Omental fat pad (tissue), 3 donors: ENCODE measurements at regions not wholly inside any gene's neighbourhood (a gene's known extent, or its start where the extent isn't known, plus 50 kb on each side); places are given as distances from the start of the nearest gene placed in this dataset.

ENCODE experiments used
- ATAC-seq: fragments of 150-250 bp; one replicate; pipeline ENCODE4 v1.9.1; 2016; ENCODE audit warnings: mild to moderate bottlenecking, moderate library complexity; ENCODE audit not compliant: low FRiP score
- DNase-seq: peaks from one replicate; pipeline ENCODE4 v3.0.0-alpha.2; 2019; ENCODE audit warnings: low spot score
- CTCF ChIP-seq, 3 donors: fragments of 450-650 bp; IDR thresholded peaks; one replicate each; pipeline ENCODE4 v1.5.1; 2016 to 2017; ENCODE audit warnings: antibody characterized with exemption in 3 of 3, mild to moderate bottlenecking in 3 of 3, moderate library complexity in 2 of 3

GRCh38 chr13:76764916-76765315 lies 121.3 kb downstream of the KCTD12 start:
- DNase-seq (no peak), ATAC-seq (no peak)
- no peak for TF ChIP-seq CTCF (IDR thresholded peaks at IDR 0.05)

- DNase-seq: no peak
- no peak for TF ChIP-seq CTCF (IDR thresholded peaks at IDR 0.05)
- ATAC-seq: peak; percentile 84
Observed at GRCh38 chr13:76764429-76764828, 121.8 kb downstream of the KCTD12 start.

- no peak for DNase-seq
- ATAC-seq: no peak
- no peak for TF ChIP-seq CTCF (IDR thresholded peaks at IDR 0.05)
Observed at GRCh38 chr13:76762721-76763120, 123.5 kb downstream of the KCTD12 start.

GRCh38 chr13:76759877-76760276 lies 126.3 kb downstream of the KCTD12 start:
- DNase-seq (no peak), ATAC-seq (no peak)
- no peak for TF ChIP-seq CTCF (IDR thresholded peaks at IDR 0.05)

- DNase-seq: no peak
- TF ChIP-seq CTCF (IDR thresholded peaks at IDR 0.05): no peak
- ATAC-seq: no peak
Observed at GRCh38 chr13:76758738-76759137, 127.5 kb downstream of the KCTD12 start.

- ATAC-seq: no peak
- no peak for DNase-seq
Observed at GRCh38 chr13:76758257-76758656, 127.9 kb downstream of the KCTD12 start.

GRCh38 chr13:76756451-76756850 lies 129.8 kb downstream of the KCTD12 start:
- TF ChIP-seq CTCF (IDR thresholded peaks at IDR 0.05): no peak
- ATAC-seq (no peak), DNase-seq (no peak)

More at GRCh38 chr13:76758257-76758656, 127.9 kb downstream of the KCTD12 start:
- no peak for TF ChIP-seq CTCF (IDR thresholded peaks at IDR 0.05)
